CD4-positive, alpha-beta T cell treated with Interleukin-12 subunit alpha and Interleukin-12 subunit beta, for 1 hour (primary cell): ENCODE measurements at regions not wholly inside any gene's neighbourhood (a gene's known extent, or its start where the extent isn't known, plus 50 kb on each side); places are given as distances from the start of the nearest gene placed in this dataset.

Experiments used
- DNase-seq: peaks from one replicate; pipeline ENCODE4 v3.0.0-alpha.2; 2020

DNA sequence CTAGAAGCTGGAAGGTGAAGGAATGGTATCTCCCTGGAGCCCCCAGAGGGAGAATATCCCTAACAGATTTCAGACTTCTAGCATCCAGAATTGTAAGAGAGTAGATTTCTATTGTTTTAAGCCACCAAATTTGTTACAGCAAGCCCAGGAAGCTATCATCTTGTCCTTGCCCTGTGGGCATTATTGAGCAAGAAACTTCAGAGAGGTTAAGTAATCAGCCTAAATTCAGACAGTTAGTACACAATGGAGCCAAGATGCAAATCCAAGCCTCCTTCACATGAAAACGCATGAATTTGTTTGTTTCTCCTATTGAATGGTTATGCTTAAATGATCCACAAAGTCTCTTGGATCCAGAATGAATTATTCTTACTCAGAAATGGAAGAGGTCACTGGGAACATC is 55.2 kb upstream of the TRIB2 start:
- no peak for DNase-seq

DNA sequence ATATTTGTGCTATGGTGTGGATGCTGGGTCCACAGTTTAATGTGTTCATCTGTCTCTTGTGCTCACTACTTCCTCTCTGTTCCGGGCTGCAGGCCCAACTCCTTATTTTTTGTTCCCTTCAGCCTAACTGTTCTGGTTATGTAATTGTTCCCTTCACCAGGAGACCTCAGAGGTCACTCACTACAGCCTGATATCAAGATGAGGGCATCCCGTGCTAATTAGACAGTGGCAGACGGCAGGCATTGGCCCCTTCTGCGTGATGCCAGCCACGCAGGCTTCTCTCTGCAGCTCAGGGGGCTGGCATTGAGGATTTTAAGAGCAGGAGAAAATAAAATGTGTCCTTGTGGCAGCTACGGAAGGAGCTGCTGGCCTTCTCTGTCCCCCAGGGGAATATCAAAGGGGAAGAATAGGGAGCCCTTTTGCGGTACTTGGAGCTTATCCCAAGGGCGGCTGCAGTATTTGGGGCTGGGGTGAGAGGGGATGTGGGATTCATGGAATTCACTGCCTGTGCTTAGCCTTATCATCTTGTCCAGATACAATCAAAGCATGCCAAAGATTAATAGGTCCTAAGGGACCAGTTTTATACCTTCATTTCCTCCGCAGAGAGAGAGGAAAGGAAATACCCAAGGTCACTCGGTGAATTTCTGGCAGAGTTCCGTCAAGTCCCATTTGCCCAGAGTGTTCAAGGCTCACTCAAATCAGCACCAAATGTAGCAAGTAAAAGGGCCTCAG is 53.3 kb upstream of the TRIB2 start:
- no peak for DNase-seq

DNA sequence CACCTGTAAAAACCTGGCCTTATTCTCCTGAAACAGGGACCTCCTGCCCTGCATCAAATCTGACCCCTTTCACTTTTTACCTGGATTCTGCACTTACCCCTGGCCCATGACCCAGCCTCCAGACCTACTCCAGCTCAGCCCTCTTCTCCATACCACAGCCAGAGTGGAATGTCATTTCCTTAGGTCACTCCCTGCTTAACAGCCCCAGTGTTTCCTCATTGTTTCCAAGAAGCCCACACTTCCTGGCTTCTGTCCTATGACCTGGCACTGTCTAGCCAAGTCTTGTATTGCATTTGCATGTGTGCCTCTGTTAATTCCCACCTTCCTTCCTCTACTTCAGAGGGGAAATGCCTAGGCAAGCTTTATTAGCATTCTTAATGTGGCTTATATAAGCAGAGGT is 51.4 kb upstream of the TRIB2 start:
- DNase-seq, result no peak

DNA sequence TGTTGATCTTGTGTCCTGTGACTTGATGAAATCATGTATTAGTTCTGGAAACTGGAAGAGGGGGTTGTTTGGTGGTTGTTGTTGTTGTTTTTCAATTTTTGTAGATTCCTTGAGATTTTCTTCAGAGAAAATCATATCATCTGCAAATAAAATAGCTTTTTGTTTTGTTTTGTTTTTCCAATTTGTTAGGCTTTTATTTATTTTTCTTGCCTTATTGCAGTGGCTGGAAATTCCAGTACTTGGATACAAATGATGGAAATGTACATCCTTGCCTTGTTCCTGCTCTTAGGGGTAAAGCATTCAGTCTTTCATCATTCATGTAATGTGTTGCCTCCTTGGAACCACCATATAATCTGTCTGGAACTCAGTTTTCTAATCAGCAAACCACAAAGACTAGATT is 50.3 kb upstream of the TRIB2 start:
- no peak for DNase-seq
